ENCODE measurements at regions not wholly inside any gene's neighbourhood (a gene's known extent, or its start where the extent isn't known, plus 50 kb on each side); places are given as distances from the start of the nearest gene placed in this dataset.

DNA sequence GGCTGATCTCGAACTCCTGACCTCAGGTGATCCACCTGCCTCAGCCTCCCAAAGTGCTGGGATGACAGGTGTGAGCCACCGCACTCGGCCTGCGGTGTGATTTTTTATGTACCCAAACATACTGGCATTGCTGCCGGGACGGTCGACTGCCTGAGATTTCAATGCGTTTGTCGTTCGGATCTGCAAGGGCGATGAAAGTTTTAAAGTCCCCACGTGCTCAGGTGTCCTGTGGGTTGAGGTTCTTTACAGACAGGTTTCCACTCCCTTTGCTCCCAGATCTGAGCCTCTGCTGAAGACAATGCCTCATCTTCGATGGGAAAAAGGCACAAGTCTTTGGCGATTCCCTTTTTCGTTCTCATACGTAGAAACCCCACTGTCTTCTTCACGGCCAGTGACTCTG lies 78.1 kb upstream of the SHOX start (continued):
- TF ChIP-seq, protein P1, sequence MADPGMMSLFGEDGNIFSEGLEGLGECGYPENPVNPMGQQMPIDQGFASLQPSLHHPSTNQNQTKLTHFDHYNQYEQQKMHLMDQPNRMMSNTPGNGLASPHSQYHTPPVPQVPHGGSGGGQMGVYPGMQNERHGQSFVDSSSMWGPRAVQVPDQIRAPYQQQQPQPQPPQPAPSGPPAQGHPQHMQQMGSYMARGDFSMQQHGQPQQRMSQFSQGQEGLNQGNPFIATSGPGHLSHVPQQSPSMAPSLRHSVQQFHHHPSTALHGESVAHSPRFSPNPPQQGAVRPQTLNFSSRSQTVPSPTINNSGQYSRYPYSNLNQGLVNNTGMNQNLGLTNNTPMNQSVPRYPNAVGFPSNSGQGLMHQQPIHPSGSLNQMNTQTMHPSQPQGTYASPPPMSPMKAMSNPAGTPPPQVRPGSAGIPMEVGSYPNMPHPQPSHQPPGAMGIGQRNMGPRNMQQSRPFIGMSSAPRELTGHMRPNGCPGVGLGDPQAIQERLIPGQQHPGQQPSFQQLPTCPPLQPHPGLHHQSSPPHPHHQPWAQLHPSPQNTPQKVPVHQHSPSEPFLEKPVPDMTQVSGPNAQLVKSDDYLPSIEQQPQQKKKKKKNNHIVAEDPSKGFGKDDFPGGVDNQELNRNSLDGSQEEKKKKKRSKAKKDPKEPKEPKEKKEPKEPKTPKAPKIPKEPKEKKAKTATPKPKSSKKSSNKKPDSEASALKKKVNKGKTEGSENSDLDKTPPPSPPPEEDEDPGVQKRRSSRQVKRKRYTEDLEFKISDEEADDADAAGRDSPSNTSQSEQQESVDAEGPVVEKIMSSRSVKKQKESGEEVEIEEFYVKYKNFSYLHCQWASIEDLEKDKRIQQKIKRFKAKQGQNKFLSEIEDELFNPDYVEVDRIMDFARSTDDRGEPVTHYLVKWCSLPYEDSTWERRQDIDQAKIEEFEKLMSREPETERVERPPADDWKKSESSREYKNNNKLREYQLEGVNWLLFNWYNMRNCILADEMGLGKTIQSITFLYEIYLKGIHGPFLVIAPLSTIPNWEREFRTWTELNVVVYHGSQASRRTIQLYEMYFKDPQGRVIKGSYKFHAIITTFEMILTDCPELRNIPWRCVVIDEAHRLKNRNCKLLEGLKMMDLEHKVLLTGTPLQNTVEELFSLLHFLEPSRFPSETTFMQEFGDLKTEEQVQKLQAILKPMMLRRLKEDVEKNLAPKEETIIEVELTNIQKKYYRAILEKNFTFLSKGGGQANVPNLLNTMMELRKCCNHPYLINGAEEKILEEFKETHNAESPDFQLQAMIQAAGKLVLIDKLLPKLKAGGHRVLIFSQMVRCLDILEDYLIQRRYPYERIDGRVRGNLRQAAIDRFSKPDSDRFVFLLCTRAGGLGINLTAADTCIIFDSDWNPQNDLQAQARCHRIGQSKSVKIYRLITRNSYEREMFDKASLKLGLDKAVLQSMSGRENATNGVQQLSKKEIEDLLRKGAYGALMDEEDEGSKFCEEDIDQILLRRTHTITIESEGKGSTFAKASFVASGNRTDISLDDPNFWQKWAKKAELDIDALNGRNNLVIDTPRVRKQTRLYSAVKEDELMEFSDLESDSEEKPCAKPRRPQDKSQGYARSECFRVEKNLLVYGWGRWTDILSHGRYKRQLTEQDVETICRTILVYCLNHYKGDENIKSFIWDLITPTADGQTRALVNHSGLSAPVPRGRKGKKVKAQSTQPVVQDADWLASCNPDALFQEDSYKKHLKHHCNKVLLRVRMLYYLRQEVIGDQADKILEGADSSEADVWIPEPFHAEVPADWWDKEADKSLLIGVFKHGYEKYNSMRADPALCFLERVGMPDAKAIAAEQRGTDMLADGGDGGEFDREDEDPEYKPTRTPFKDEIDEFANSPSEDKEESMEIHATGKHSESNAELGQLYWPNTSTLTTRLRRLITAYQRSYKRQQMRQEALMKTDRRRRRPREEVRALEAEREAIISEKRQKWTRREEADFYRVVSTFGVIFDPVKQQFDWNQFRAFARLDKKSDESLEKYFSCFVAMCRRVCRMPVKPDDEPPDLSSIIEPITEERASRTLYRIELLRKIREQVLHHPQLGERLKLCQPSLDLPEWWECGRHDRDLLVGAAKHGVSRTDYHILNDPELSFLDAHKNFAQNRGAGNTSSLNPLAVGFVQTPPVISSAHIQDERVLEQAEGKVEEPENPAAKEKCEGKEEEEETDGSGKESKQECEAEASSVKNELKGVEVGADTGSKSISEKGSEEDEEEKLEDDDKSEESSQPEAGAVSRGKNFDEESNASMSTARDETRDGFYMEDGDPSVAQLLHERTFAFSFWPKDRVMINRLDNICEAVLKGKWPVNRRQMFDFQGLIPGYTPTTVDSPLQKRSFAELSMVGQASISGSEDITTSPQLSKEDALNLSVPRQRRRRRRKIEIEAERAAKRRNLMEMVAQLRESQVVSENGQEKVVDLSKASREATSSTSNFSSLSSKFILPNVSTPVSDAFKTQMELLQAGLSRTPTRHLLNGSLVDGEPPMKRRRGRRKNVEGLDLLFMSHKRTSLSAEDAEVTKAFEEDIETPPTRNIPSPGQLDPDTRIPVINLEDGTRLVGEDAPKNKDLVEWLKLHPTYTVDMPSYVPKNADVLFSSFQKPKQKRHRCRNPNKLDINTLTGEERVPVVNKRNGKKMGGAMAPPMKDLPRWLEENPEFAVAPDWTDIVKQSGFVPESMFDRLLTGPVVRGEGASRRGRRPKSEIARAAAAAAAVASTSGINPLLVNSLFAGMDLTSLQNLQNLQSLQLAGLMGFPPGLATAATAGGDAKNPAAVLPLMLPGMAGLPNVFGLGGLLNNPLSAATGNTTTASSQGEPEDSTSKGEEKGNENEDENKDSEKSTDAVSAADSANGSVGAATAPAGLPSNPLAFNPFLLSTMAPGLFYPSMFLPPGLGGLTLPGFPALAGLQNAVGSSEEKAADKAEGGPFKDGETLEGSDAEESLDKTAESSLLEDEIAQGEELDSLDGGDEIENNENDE (IDR thresholded peaks at IDR 0.05; ENCODE audit: insufficient replicate concordance, low read length): no peak
- TF ChIP-seq, protein P2, sequence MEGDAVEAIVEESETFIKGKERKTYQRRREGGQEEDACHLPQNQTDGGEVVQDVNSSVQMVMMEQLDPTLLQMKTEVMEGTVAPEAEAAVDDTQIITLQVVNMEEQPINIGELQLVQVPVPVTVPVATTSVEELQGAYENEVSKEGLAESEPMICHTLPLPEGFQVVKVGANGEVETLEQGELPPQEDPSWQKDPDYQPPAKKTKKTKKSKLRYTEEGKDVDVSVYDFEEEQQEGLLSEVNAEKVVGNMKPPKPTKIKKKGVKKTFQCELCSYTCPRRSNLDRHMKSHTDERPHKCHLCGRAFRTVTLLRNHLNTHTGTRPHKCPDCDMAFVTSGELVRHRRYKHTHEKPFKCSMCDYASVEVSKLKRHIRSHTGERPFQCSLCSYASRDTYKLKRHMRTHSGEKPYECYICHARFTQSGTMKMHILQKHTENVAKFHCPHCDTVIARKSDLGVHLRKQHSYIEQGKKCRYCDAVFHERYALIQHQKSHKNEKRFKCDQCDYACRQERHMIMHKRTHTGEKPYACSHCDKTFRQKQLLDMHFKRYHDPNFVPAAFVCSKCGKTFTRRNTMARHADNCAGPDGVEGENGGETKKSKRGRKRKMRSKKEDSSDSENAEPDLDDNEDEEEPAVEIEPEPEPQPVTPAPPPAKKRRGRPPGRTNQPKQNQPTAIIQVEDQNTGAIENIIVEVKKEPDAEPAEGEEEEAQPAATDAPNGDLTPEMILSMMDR (IDR thresholded peaks at IDR 0.05; ENCODE audit: control extremely low read depth in 1 of 3, insufficient read depth in 1 of 3, low read depth in 1 of 3, low read length in 3 of 3): no peak
- TF ChIP-seq HDAC6 (IDR thresholded peaks at IDR 0.05; ENCODE audit: low read depth, low read length) (no peak), RFX5 (IDR thresholded peaks at IDR 0.05; ENCODE audit: borderline replicate concordance, low read depth, low read length) (no peak), SIX5 (IDR thresholded peaks at IDR 0.05; ENCODE audit: low read depth, low read length) (no peak), SP4 (IDR thresholded peaks at IDR 0.05; ENCODE audit: low read length) (no peak)
